Mononuclear cell (primary cell): ENCODE measurements at regions not wholly inside any gene's neighbourhood (a gene's known extent, or its start where the extent isn't known, plus 50 kb on each side); places are given as distances from the start of the nearest gene placed in this dataset.

Experiments used
- H3K27me3 ChIP-seq: 2 replicates; pipeline ENCODE4 v1.6.0; 2011; ENCODE audit warnings: low read length, control low read depth; ENCODE audit not compliant: insufficient read depth
- H3K4me1 ChIP-seq: 2 replicates; pipeline ENCODE4 v1.5.1; 2011; ENCODE audit warnings: mild to moderate bottlenecking, low read length, control low read depth; ENCODE audit not compliant: insufficient read depth
- H3K4me3 ChIP-seq: 2 replicates; pipeline ENCODE4 v1.5.1; 2011; ENCODE audit warnings: mild to moderate bottlenecking, low read length, moderate library complexity
- H3K9me3 ChIP-seq: 2 replicates; pipeline ENCODE4 v1.5.1; 2011; ENCODE audit warnings: low read depth, mild to moderate bottlenecking, control low read depth, low read length

- Histone ChIP-seq H3K9me3 (no peaks in the 10 kb centered on the region), H3K4me3 (no peak overlapping the region), H3K4me1 (peaks cover 45% of the 10 kb centered on the region), H3K27me3 (no peaks in the 10 kb centered on the region)
Measured at GRCh38 chr10:78250313-78251015, 216.8 kb downstream of the RPS24 start.

- Histone ChIP-seq H3K4me3 (no peak overlapping the region), H3K9me3 (no peaks in the 10 kb centered on the region), H3K4me1 (peaks cover 51% of the 10 kb centered on the region), H3K27me3 (no peaks in the 10 kb centered on the region)
Measured at GRCh38 chr10:78251016-78251385, 217.3 kb downstream of the RPS24 start.

- Histone ChIP-seq H3K4me1 (peaks cover 61% of the 10 kb centered on the region), H3K27me3 (no peaks in the 10 kb centered on the region), H3K9me3 (no peaks in the 10 kb centered on the region), H3K4me3 (no peak overlapping the region)
Measured at GRCh38 chr10:78252286-78252685, 218.6 kb downstream of the RPS24 start.

GRCh38 chr10:78253063-78253853, 219.6 kb downstream of the RPS24 start:
- Histone ChIP-seq H3K4me3 (no peak overlapping the region), H3K4me1 (peaks cover 59% of the 10 kb centered on the region), H3K27me3 (no peaks in the 10 kb centered on the region), H3K9me3 (no peaks in the 10 kb centered on the region)

GRCh38 chr10:78254013-78254412, 220.3 kb downstream of the RPS24 start:
- H3K9me3 ChIP-seq: no peaks in the 10 kb centered on the region
- peaks cover 54% of the 10 kb centered on the region for H3K4me1 ChIP-seq
- H3K4me3 ChIP-seq: no peak overlapping the region
- H3K27me3 ChIP-seq: no peaks in the 10 kb centered on the region

- Histone ChIP-seq H3K4me1 (peaks cover 54% of the 10 kb centered on the region), H3K9me3 (no peaks in the 10 kb centered on the region), H3K27me3 (no peaks in the 10 kb centered on the region), H3K4me3 (no peak overlapping the region)
Measured at GRCh38 chr10:78255214-78255613, 221.6 kb downstream of the RPS24 start.

- no peaks in the 10 kb centered on the region for H3K9me3 ChIP-seq
- H3K4me3 ChIP-seq: no peak overlapping the region
- no peaks in the 10 kb centered on the region for H3K27me3 ChIP-seq
- H3K4me1 ChIP-seq: peaks cover 46% of the 10 kb centered on the region
Measured at GRCh38 chr10:78255796-78256638, 222.4 kb downstream of the RPS24 start.

- Histone ChIP-seq H3K4me3 (no peak overlapping the region), H3K27me3 (no peaks in the 10 kb centered on the region), H3K9me3 (no peaks in the 10 kb centered on the region), H3K4me1 (peaks cover 38% of the 10 kb centered on the region)
Measured at GRCh38 chr10:78258323-78259030, 224.8 kb downstream of the RPS24 start.

GRCh38 chr10:78259391-78259790, 225.7 kb downstream of the RPS24 start:
- peaks cover 33% of the 10 kb centered on the region for H3K4me1 ChIP-seq
- no peaks in the 10 kb centered on the region for H3K9me3 ChIP-seq
- H3K4me3 ChIP-seq: no peak overlapping the region
- H3K27me3 ChIP-seq: no peaks in the 10 kb centered on the region

- H3K4me3 ChIP-seq: no peak overlapping the region
Measured at GRCh38 chr10:78260141-78260540, 226.5 kb downstream of the RPS24 start.

GRCh38 chr10:78260680-78261079, 227.0 kb downstream of the RPS24 start:
- H3K27me3 ChIP-seq: no peaks in the 10 kb centered on the region

More at GRCh38 chr10:78260141-78260540, 226.5 kb downstream of the RPS24 start:
- no peaks in the 10 kb centered on the region for H3K9me3 ChIP-seq
- no peaks in the 10 kb centered on the region for H3K27me3 ChIP-seq
- peaks cover 33% of the 10 kb centered on the region for H3K4me1 ChIP-seq

GRCh38 chr10:78261291-78261690, 227.6 kb downstream of the RPS24 start:
- H3K27me3 ChIP-seq: no peaks in the 10 kb centered on the region
- peaks cover 22% of the 10 kb centered on the region for H3K4me1 ChIP-seq
- no peak overlapping the region for H3K4me3 ChIP-seq
- no peaks in the 10 kb centered on the region for H3K9me3 ChIP-seq

More at GRCh38 chr10:78260680-78261079, 227.0 kb downstream of the RPS24 start:
- Histone ChIP-seq H3K4me1 (peaks cover 28% of the 10 kb centered on the region), H3K9me3 (no peaks in the 10 kb centered on the region), H3K4me3 (no peak overlapping the region)

GRCh38 chr10:78262860-78263259, 229.2 kb downstream of the RPS24 start:
- H3K4me3 ChIP-seq: no peak overlapping the region
- no peaks in the 10 kb centered on the region for H3K27me3 ChIP-seq
- peaks cover 15% of the 10 kb centered on the region for H3K4me1 ChIP-seq
- no peaks in the 10 kb centered on the region for H3K9me3 ChIP-seq

GRCh38 chr10:78263521-78263988, 229.9 kb downstream of the RPS24 start:
- H3K27me3 ChIP-seq: no peaks in the 10 kb centered on the region
- H3K4me1 ChIP-seq: peaks cover 15% of the 10 kb centered on the region
- H3K9me3 ChIP-seq: no peaks in the 10 kb centered on the region

More at GRCh38 chr10:78263521-78263988, 229.9 kb downstream of the RPS24 start:
- no peak overlapping the region for H3K4me3 ChIP-seq
